SK-MEL-5 (cell line): ENCODE measurements at regions not wholly inside any gene's neighbourhood (a gene's known extent, or its start where the extent isn't known, plus 50 kb on each side); places are given as distances from the start of the nearest gene placed in this dataset.
"Not testable (repeated sequence)": the region's sequence is repeated elsewhere in the genome, so short reads cannot be mapped to it uniquely, and the experiment has no call there.

Experiments
- DNase-seq: peaks from one replicate; pipeline ENCODE4 v3.0.0-alpha.2; 2016; ENCODE audit warnings: low read depth, low spot score
- in situ Hi-C: cut with HindIII; loops from 2 replicates; pipeline ENCODE4 v1.10.0; 2016; ENCODE audit warnings: low sequenced_read_pairs, high pct_unique_total_duplicates, low pct_unique_long_range_greater_than_20kb

GRCh38 chr13:59318320-59318930 lies 845.3 kb downstream of the DIAPH3 start:
- in situ Hi-C loops, result no loop called here
- DNase-seq, result peak; percentile 83

- in situ Hi-C loops, result no loop called here
- DNase-seq, result no peak
Measured at GRCh38 chr13:59319276-59319675, 844.5 kb downstream of the DIAPH3 start.

GRCh38 chr13:59320021-59320420 lies 843.7 kb downstream of the DIAPH3 start:
- in situ Hi-C loops, result no loop called here
- no peak for DNase-seq

GRCh38 chr13:59324401-59324800 lies 839.3 kb downstream of the DIAPH3 start:
- DNase-seq, in situ Hi-C loops: not testable (repeated sequence)

- DNase-seq, result no peak
- in situ Hi-C loops, result no loop called here
Measured at GRCh38 chr13:59326717-59327116, 837.0 kb downstream of the DIAPH3 start.

- no peak for DNase-seq
- in situ Hi-C loops, result no loop called here
Measured at GRCh38 chr13:59330764-59331163, 833.0 kb downstream of the DIAPH3 start.

- no peak for DNase-seq
- in situ Hi-C loops, result no loop called here
Measured at GRCh38 chr13:59332966-59333365, 830.8 kb downstream of the DIAPH3 start.

GRCh38 chr13:59337070-59337469 lies 826.7 kb downstream of the DIAPH3 start:
- in situ Hi-C loops, result no loop called here
- no peak for DNase-seq

GRCh38 chr13:59340151-59340550 lies 823.6 kb downstream of the DIAPH3 start:
- no peak for DNase-seq
- in situ Hi-C loops, result no loop called here

GRCh38 chr13:59340581-59340980 lies 823.1 kb downstream of the DIAPH3 start:
- in situ Hi-C loops, result no loop called here
- DNase-seq, result no peak

- no peak for DNase-seq
- in situ Hi-C loops, result no loop called here
Measured at GRCh38 chr13:59342400-59342799, 821.3 kb downstream of the DIAPH3 start.

- DNase-seq, result no peak
- in situ Hi-C loops, result no loop called here
Measured at GRCh38 chr13:59343132-59343531, 820.6 kb downstream of the DIAPH3 start.

GRCh38 chr13:59343993-59344822 lies 819.5 kb downstream of the DIAPH3 start:
- DNase-seq, result peak; percentile 4
- in situ Hi-C loops, result no loop called here

GRCh38 chr13:59345311-59345710 lies 818.4 kb downstream of the DIAPH3 start:
- DNase-seq, result no peak
- in situ Hi-C loops, result no loop called here

- in situ Hi-C loops, result no loop called here
- DNase-seq, result peak; percentile 18
Measured at GRCh38 chr13:59346999-59347723, 816.6 kb downstream of the DIAPH3 start.

GRCh38 chr13:59348617-59349016 lies 815.1 kb downstream of the DIAPH3 start:
- DNase-seq, result no peak
- in situ Hi-C loops, result no loop called here

- in situ Hi-C loops, result no loop called here
- DNase-seq, result no peak
Measured at GRCh38 chr13:59352600-59352999, 811.1 kb downstream of the DIAPH3 start.

GRCh38 chr13:59354665-59355369 lies 808.9 kb downstream of the DIAPH3 start:
- in situ Hi-C loops, result no loop called here
- no peak for DNase-seq
